PC-9 (cell line): ENCODE measurements at regions not wholly inside any gene's neighbourhood (a gene's known extent, or its start where the extent isn't known, plus 50 kb on each side); places are given as distances from the start of the nearest gene placed in this dataset.

ENCODE experiments used
- CTCF ChIP-seq: fragments of 200-600 bp; sonication (generic); conservative IDR thresholded peaks from 2 replicates; pipeline ENCODE4 v1.6.1; 2017; ENCODE audit warnings: mixed run types, antibody characterized with exemption, mild to moderate bottlenecking, moderate library complexity
- EZH2 ChIP-seq: fragments of 200-600 bp; sonication (generic); IDR thresholded peaks from 2 replicates; pipeline ENCODE4 v1.8.0; 2017; ENCODE audit warnings: antibody characterized with exemption, low read depth

GRCh38 chr3:18284716-18285115 is 140.4 kb downstream of the SATB1 start:
- TF ChIP-seq CTCF (no peak), EZH2 (no peak)
